ENCODE measurements at regions not wholly inside any gene's neighbourhood (a gene's known extent, or its start where the extent isn't known, plus 50 kb on each side); places are given as distances from the start of the nearest gene placed in this dataset.

- TF ChIP-seq GATA2 (IDR thresholded peaks at IDR 0.05; ENCODE audit: low read depth, low read length) (no peak), GATA3 (IDR thresholded peaks at IDR 0.05; ENCODE audit: low read depth, low read length) (no peak)
Measured at GRCh38 chr7:35908331-35909216, 107.7 kb downstream of the SEPTIN7 start.
